ENCODE measurements at regions not wholly inside any gene's neighbourhood (a gene's known extent, or its start where the extent isn't known, plus 50 kb on each side); places are given as distances from the start of the nearest gene placed in this dataset.

DNA sequence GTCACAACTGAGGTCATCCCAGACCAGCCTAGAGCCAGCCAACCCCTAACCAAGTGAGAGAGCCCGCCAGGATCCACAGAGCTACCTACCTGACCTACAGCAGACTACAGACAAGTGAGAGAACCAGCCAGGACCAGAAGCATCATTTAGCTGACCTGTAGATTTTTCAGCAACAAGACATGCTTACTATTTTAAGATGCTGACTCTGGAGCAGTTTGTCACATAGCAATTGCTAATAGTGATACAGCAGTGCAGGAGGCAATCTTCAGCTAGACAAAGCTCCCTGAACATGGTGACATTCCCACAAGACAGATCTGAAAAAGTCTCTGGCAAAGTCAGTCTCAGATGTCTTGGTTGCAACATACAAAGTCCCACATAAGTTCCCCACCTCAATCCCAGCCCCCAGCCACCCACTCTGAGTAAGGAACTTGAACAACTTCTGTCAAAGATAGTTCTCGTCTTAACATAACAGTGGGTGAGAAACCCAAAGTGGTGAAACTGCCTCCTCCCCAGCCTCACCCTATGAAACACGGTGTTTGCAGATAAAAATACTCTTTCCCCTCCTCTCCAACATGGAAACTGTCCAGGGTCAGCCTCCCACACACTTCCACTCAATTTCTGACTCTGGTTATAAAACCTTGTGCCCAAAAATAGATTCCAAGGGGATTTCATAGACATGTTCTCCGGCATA, 120.3 kb upstream of the SLC6A11 start:
- intact Hi-C loops (cut with micrococcal nuclease; ENCODE audit: unreplicated experiment): no loop called here
- in situ Hi-C loops (cut with HindIII; ENCODE audit: low pct_unique_long_range_greater_than_20kb, low sequenced_read_pairs): no loop called here
- Histone ChIP-seq H3K27ac (ENCODE audit: low read length) (no peak overlapping the region), H3K36me3 (ENCODE audit: control insufficient read depth, insufficient read depth, low read length) (no peaks in the 10 kb centered on the region), H3K4me3 (ENCODE audit: low read depth in 2 of 2, low read length in 2 of 2) (no peak overlapping the region), H3K4me1 (ENCODE audit: control insufficient read depth, insufficient read depth, low read length) (no peaks in the 10 kb centered on the region), H3K27me3 (ENCODE audit: control insufficient read depth, insufficient read depth, low read length) (peaks cover 3% of the 10 kb centered on the region; the same call in 1 of the 2 replicates), H3K9me3 (ENCODE audit: control insufficient read depth, insufficient read depth, low read depth, low read length) (no peaks in the 10 kb centered on the region)
- TF ChIP-seq POLR2AphosphoS5 (IDR thresholded peaks at IDR 0.05; ENCODE audit: low read depth, low read length) (no peak), SIN3A (IDR thresholded peaks at IDR 0.05; ENCODE audit: borderline replicate concordance, insufficient read depth, low read depth, low read length) (no peak), TCF7L2 (IDR thresholded peaks at IDR 0.05; ENCODE audit: low read depth, low read length) (no peak)
- TF ChIP-seq, protein P1, sequence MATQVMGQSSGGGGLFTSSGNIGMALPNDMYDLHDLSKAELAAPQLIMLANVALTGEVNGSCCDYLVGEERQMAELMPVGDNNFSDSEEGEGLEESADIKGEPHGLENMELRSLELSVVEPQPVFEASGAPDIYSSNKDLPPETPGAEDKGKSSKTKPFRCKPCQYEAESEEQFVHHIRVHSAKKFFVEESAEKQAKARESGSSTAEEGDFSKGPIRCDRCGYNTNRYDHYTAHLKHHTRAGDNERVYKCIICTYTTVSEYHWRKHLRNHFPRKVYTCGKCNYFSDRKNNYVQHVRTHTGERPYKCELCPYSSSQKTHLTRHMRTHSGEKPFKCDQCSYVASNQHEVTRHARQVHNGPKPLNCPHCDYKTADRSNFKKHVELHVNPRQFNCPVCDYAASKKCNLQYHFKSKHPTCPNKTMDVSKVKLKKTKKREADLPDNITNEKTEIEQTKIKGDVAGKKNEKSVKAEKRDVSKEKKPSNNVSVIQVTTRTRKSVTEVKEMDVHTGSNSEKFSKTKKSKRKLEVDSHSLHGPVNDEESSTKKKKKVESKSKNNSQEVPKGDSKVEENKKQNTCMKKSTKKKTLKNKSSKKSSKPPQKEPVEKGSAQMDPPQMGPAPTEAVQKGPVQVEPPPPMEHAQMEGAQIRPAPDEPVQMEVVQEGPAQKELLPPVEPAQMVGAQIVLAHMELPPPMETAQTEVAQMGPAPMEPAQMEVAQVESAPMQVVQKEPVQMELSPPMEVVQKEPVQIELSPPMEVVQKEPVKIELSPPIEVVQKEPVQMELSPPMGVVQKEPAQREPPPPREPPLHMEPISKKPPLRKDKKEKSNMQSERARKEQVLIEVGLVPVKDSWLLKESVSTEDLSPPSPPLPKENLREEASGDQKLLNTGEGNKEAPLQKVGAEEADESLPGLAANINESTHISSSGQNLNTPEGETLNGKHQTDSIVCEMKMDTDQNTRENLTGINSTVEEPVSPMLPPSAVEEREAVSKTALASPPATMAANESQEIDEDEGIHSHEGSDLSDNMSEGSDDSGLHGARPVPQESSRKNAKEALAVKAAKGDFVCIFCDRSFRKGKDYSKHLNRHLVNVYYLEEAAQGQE (IDR thresholded peaks at IDR 0.05; ENCODE audit: insufficient read depth in 1 of 2, low read depth in 2 of 2, low read length in 1 of 2): no peak
- TF ChIP-seq, protein P2, sequence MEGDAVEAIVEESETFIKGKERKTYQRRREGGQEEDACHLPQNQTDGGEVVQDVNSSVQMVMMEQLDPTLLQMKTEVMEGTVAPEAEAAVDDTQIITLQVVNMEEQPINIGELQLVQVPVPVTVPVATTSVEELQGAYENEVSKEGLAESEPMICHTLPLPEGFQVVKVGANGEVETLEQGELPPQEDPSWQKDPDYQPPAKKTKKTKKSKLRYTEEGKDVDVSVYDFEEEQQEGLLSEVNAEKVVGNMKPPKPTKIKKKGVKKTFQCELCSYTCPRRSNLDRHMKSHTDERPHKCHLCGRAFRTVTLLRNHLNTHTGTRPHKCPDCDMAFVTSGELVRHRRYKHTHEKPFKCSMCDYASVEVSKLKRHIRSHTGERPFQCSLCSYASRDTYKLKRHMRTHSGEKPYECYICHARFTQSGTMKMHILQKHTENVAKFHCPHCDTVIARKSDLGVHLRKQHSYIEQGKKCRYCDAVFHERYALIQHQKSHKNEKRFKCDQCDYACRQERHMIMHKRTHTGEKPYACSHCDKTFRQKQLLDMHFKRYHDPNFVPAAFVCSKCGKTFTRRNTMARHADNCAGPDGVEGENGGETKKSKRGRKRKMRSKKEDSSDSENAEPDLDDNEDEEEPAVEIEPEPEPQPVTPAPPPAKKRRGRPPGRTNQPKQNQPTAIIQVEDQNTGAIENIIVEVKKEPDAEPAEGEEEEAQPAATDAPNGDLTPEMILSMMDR (IDR thresholded peaks at IDR 0.05): no peak
- DNase-seq (ENCODE audit: low read depth, low spot score) (no peak), ATAC-seq (no peak)
- ChIA-PET POLR2A (no interaction called here), CTCF (no interaction called here)
- no TSS peak for BruUV-seq (replicated peaks)

DNA sequence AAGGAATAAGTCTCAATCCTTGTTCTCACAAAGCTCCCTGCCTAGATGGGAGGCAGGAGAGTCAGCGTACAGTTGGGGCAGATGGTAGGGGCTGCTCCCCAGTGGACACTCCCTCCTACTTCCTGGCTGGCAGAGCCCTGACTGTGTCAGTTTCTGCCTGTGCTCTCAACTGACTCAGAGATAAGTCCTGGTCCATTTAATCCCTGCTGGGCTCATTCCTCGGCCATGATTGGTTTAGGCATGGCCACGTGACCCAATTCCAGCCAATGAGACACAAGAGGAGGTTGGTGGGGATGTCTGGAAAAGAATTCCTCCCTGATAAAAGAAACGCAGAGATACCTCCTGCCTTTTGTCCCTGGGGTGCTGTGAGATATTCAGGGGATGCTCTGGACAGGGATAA, 118.1 kb upstream of the SLC6A11 start:
- ChIA-PET POLR2A (no interaction called here), CTCF (no interaction called here)
- no peak for ATAC-seq
- Histone ChIP-seq H3K36me3 (ENCODE audit: control insufficient read depth, insufficient read depth, low read length) (no peaks in the 10 kb centered on the region), H3K27me3 (ENCODE audit: control insufficient read depth, insufficient read depth, low read length) (peaks cover 5% of the 10 kb centered on the region), H3K4me3 (ENCODE audit: low read depth in 2 of 2, low read length in 2 of 2) (no peak overlapping the region), H3K27ac (ENCODE audit: low read length) (no peak overlapping the region), H3K9me3 (ENCODE audit: control insufficient read depth, insufficient read depth, low read depth, low read length) (no peaks in the 10 kb centered on the region), H3K4me1 (ENCODE audit: control insufficient read depth, insufficient read depth, low read length) (no peaks in the 10 kb centered on the region)
- no peak for DNase-seq (ENCODE audit: low read depth, low spot score)
- BruUV-seq (replicated peaks): no TSS peak
- TF ChIP-seq, protein P1 (IDR thresholded peaks at IDR 0.05; ENCODE audit: insufficient read depth in 1 of 2, low read depth in 2 of 2, low read length in 1 of 2): no peak
- TF ChIP-seq, protein P2 (IDR thresholded peaks at IDR 0.05): no peak
- TF ChIP-seq TCF7L2 (IDR thresholded peaks at IDR 0.05; ENCODE audit: low read depth, low read length) (no peak), SIN3A (IDR thresholded peaks at IDR 0.05; ENCODE audit: borderline replicate concordance, insufficient read depth, low read depth, low read length) (no peak), POLR2AphosphoS5 (IDR thresholded peaks at IDR 0.05; ENCODE audit: low read depth, low read length) (no peak)
- intact Hi-C loops (cut with micrococcal nuclease; ENCODE audit: unreplicated experiment) (no loop called here), in situ Hi-C loops (cut with HindIII; ENCODE audit: low pct_unique_long_range_greater_than_20kb, low sequenced_read_pairs) (no loop called here)
